ENCODE measurements at regions not wholly inside any gene's neighbourhood (a gene's known extent, or its start where the extent isn't known, plus 50 kb on each side); places are given as distances from the start of the nearest gene placed in this dataset.

DNA sequence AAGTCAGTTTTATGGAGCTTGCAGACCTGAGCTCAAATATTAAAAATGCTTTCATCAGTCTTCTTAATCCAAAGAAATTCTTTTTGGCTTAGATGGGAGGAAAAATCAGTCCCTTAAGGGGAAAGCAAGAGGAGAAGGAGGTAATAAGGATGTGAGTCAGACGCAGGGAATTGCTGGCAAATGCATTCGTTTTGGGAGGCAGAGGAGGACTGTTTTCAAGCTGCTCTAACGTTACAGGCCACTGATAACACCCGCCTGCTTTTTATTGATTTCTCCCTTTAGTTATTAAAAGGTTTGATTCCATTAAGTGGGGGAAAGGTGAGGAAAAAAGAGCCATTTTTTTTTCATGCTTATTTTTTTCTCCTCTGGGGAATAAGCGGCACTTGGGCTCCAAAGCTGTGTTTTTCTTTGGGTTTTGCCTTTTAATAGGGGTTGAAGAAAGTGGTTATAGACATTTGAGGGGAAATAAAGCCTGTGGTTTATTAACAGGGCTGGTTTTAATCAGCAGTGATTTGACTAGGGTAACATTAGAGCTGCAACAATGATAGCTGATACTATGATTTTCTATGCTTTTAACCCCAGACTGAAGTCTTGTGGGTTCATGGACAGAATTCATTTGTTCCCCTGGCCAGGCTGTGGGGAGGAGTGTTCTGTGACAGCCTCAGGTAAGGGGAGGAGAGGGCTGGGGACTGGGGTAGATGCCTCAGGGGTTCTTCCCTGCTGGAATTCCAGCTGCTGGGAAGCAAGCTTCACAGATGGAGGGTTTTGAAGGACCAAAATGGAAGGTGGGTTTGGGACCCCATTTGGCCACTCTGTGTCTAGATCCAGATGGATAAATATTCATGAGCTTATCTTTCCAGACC lies 225.2 kb downstream of the GAS1 start:
- DNase-seq: peak in 1 of 2 experiments; percentile 58

- no peak for DNase-seq
These were observed 226.0 kb downstream of the GAS1 start for GRCh38 chr9:86721226-86721781.

DNA sequence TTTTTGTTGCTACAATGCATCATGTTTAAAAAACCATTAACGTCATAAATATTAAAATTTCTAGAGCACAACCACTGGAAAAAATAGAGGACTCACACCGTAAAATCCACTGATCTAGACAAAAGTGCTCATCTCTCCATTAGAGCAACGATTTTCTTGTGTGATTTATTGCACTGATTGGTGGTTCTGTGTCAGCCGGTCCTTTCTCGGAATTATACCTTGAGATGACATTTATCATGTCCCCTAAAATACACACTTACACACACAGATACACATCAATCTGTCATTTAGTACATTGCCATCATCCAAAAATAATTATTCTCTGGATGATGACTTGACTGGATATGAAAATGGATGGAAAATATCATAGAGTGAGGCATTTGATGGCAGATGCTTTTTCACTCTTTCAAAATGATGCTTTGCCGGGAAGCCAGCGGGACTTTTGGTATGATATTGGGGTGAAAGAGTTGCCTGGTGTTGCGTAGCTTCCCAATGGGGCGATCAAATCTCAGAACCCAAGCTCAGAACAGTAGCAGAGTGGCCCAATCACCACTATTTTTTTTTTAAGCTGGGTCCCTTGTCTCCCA lies 226.6 kb downstream of the GAS1 start:
- DNase-seq: no peak

GRCh38 chr9:86718388-86719049 lies 228.8 kb downstream of the GAS1 start:
- no peak for DNase-seq

DNA sequence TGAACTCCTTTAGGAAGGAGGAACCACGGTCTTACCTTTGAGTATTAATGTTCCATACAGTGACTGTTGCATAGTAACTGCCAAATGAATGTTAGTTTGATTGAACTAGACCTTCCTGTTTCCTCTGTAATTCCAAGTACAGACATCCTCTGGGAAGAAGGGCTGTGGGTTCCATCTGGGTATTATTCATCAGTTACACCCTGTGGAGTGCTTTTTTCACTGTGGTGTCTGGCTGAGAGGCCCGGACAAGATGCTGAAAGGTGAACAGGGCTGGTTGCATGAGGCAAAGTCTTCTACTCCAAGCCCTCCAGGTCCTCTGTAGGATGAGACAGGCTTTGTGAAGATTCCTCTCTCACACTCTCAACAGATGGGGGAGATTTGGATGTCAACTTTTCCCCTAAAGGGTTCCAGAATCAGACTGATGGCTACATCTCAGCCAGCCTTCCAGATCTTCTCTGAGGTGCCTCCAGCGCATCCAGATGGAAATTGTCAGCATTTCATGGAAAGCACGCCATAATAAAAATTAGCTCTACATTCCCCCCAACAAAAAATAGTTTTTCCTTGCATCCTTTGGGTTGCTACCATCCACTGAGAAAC lies 230.9 kb downstream of the GAS1 start:
- no peak for DNase-seq

- no peak for DNase-seq
These were observed 232.3 kb downstream of the GAS1 start for GRCh38 chr9:86714999-86715398.

DNA sequence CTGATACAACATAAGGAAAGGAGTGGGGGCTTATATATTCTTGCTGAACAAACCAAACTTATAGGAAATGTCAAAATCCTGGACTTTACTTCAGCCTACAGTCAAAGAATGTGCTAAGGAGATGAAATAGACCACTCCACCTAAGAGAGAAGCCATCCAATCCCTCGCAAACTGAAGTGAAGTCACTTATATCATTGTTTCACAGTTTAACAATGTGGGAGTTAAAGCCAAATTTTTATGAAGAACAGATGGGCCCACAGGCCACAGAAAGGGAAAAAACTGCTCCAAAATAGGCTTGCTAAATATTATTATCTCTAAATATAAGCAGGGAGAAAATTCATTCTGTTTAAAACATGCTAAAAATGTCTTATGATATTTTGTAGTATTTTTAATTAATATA lies 233.3 kb downstream of the GAS1 start:
- DNase-seq: no peak

DNA sequence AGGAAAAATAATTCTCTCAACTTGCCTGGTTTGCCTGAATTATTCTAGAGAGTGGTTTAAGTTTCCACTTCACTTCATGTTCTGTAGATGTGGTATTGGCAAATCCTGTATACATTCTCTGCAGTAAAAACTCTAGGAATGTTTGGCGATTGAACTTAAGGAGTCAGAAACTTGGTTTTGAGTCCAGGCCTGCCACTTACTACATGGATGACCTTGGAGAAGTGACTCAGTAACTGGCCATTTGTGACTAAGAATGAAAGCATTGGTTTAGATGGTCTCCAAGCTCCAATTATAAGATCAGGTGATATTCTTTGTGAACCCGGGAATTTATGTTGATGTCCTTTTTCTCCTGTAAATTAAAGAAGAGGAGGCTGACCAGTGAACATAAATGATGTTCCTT lies 233.8 kb downstream of the GAS1 start:
- no peak for DNase-seq

DNA sequence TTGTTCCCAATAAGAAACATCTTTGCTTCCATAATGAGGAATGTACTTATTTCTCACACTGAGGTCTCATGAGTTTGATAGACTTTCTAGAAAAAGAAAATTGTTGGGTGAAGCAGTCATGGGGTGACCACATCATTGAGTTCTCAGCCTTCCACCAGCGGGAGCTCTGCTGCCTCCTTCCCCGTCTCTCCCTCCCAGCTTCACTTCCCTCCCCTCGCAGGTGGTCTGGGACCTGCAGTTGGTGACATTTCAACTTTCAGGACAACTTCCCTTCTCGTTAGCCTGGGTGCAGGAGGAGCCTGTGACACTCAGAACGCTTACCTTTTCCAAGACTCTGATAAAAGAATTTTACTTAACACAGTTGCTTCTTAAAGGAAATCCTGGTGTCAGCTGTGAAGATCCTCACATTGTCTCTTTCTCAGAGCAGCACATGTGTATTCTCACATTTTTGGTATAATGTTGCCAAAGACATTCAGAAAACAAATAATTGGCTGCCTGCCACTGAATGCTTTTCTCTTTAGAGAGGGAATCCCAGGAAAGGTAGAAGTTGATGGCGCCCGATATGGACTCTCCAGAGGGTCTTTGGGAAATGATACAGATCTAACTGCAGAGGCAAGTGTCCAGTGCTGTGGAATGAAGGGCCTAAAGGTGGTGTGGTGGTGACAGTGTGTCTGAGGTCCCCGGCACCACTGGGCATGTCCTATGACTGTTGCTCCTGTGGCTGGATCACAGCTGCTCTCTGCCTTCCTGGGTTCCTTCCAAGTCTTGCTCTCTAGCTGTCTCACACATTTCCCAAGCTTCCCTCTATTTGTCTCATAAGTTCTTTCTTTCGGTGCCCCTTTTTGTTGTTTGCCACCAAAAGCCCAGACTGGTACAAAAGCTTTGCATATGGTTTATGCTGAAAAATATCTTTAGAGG lies 238.1 kb downstream of the GAS1 start:
- no peak for DNase-seq

DNA sequence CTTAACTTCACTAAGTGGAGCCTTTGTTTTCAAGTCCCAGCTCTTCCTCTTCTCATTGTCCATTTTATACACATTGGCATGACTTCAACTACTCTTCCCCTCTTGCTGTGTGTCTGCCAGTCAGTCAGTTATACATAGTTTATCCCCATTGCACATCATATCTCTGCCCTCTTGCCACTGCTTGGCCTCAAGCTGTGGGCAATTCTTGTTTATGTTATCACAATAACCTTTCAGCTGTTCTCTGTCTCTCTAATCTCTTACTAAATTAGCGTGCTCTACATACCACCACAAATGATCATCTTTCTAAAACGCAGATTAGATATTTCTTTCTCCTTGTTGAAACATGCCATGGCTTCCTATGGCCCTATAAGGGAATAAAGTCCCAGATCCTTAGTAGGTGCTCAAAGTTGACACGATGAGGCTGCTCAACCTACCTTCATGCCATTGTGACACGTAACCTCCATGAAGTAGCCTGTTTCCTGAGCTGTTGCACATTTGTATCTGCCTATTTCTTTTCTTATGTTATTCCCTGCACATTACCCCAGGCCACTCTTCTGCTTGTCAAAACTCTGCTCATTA lies 239.3 kb downstream of the GAS1 start:
- DNase-seq: no peak

GRCh38 chr9:86706391-86706790 lies 240.9 kb downstream of the GAS1 start:
- DNase-seq: no peak

- DNase-seq: no peak
These were observed 241.8 kb downstream of the GAS1 start for GRCh38 chr9:86705490-86705889.

- DNase-seq: no peak
These were observed 244.0 kb downstream of the GAS1 start for GRCh38 chr9:86703346-86703745.

DNA sequence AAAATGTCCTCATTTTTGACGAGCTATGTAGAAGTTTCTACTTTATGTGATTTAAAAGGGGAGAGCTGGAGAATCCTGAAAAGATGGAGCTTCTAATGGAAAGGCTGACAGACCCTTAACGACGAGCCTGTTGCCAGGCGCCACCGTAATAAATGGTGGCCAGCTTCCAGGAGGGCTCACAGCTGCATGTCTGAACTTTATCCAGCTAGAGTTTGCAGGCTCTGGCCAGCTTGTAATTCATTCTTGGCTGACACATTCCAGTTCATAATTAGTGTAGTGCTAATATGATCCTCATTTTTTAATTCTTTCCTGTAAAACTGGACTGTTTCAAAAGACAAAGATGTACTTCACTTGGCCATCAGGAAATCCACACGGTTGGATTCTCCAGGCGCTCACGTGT lies 246.7 kb downstream of the GAS1 start:
- no peak for DNase-seq

- no peak for DNase-seq
These were observed 249.3 kb downstream of the GAS1 start for GRCh38 chr9:86697999-86698398.

DNA sequence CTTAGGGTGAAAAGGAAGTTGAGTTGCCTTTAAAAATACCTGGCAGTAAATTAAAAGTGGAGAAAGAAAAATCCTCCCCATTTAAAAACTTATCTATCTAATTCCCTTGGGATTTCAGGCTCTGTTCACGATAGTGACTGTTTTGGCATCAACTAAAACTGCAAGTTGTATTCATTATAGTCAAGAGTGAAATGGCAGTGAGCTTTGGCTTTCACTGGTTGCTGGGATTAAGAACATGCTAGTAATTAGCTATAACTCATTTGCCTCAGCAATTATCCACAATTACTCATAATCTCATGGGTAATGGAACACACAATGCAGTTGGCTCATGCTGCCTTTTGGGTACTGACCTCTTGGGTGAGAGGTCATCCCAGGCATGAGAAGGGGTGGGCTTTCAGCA lies 250.1 kb downstream of the GAS1 start:
- DNase-seq: no peak

GRCh38 chr9:86695910-86696424 lies 251.3 kb downstream of the GAS1 start:
- no peak for DNase-seq

GRCh38 chr9:86690034-86690433 lies 257.3 kb downstream of the GAS1 start:
- DNase-seq: no peak

DNA sequence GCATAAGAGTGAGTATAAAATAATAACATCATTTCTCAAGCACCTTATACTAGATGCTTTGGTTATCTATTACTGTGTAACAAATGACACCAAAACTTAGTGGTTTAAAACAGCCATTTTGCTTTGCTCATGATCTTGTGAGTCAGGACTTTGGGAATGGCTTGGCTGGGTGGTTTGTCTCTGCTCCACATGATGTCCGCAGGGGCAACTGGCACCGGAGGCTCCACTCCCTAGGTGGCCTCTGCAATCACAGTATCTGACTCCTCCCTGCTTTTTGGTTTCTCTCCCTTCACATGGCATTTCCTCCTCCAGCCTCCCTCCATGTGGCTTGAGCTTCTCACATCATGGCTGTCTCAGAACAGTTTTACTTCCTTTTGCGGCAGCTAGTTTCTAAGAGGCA lies 259.5 kb downstream of the GAS1 start:
- DNase-seq: no peak

DNA sequence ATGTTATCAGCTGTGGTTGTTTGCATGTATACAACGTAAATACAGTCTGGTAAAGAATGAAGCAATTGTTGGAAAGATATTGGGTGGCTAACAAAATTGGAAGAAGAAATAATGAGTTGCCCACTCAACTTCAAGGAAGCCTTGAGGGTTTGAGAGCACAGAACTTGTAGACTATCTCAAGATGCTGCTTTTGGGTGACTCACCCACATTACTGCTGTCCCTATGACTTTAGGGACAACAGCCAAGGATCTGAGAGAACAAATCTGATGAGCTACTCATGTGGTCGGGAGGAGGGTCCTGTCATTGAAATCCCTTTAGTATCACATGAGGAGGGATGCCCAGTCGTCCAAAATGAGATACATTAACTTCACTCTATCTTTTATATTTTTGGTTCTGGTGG lies 261.8 kb downstream of the GAS1 start:
- DNase-seq: no peak

DNA sequence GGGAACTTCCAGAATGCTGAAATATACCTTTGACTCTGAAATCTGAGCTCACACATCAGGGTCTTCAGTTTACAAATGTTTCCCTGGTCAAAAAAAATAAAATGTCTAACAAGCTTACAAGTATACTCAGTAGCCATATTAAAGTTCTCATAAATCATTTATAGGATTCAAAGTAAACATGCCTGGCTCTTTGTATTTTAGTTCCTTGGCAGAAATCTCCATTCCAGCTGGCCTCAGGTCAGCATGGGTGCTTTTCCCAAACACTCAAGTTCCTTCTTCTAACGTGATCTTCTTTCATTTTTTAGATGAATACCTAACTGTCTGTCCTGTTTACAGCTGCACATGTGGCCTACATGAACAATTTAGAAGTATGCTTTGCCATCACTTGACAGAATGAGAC lies 263.2 kb downstream of the GAS1 start:
- DNase-seq: no peak

- DNase-seq: no peak
These were observed 265.1 kb downstream of the GAS1 start for GRCh38 chr9:86682240-86682639.
